B cell (primary cell): ENCODE measurements at regions not wholly inside any gene's neighbourhood (a gene's known extent, or its start where the extent isn't known, plus 50 kb on each side); places are given as distances from the start of the nearest gene placed in this dataset.

ENCODE experiments used
- ATAC-seq: fragments of 200-7000 bp; cut with Tn5 transposase; one replicate; pipeline ENCODE4 v1.10.0; 2021; ENCODE audit warnings: low read depth, mild to moderate bottlenecking, moderate number of reproducible peaks, moderate library complexity
- CTCF ChIA-PET: fragments of 350-600 bp; sonication (Branson Sonifier 250); formaldehyde crosslinking; loops from one replicate; lab custom pipeline; 2021; ENCODE audit warnings: antibody characterized with exemption, inconsistent platforms; lab: Charles Lee
- POLR2A ChIA-PET: fragments of 350-600 bp; sonication (Branson Sonifier 250); formaldehyde crosslinking; loops from one replicate; lab custom pipeline; 2021; ENCODE audit warnings: antibody characterized with exemption; lab: Charles Lee
- DNase-seq: peaks from one replicate; pipeline ENCODE4 v3.0.0; 2013
- H2AFZ ChIP-seq: 2 replicates; pipeline ENCODE4 v1.6.1; 2012; ENCODE audit warnings: mild to moderate bottlenecking, low read depth, low read length; ENCODE audit not compliant: insufficient read depth, poor library complexity, severe bottlenecking
- H3K27ac ChIP-seq, 2 donors: 1 replicate in 1 of 2; 2 replicates in 1 of 2; pipeline ENCODE4 v1.5.1; 2012 to 2013; ENCODE audit warnings: low read length in 2 of 2, mild to moderate bottlenecking in 2 of 2, moderate library complexity in 1 of 2
- H3K27me3 ChIP-seq, 4 experiments: fragments of 200-600 bp in 1 of 4; sonication (generic) in 1 of 4; replicated peaks in 1 of 4; 1 replicate in 2 of 4; 2 replicates in 2 of 4; pipeline versions ENCODE4 v1.6.1 to v1.7.0; 2013 to 2016; ENCODE audit warnings: low read length in 3 of 4, mild to moderate bottlenecking in 2 of 4, mixed read lengths in 1 of 4, moderate library complexity in 1 of 4; ENCODE audit not compliant: insufficient read depth in 4 of 4, control insufficient read depth in 3 of 4; ENCODE audit errors: control extremely low read depth in 1 of 4
- H3K36me3 ChIP-seq, 2 experiments: replicated peaks in 1 of 2; 1 replicate in 1 of 2; 2 replicates in 1 of 2; pipeline versions ENCODE4 v1.6.1 to v1.7.1; 2013; ENCODE audit warnings: low read length in 1 of 2; ENCODE audit not compliant: insufficient read depth in 2 of 2, control insufficient read depth in 1 of 2; ENCODE audit errors: control extremely low read depth in 1 of 2, extremely low read depth in 1 of 2
- H3K4me1 ChIP-seq, 2 donors: fragments of 200-600 bp in 1 of 2; sonication (generic) in 1 of 2; 1 replicate in 1 of 2; 2 replicates in 1 of 2; pipeline versions ENCODE4 v1.5.1 to v1.6.1; 2013 to 2017; ENCODE audit warnings: low read length in 2 of 2; ENCODE audit not compliant: control insufficient read depth in 2 of 2, insufficient read depth in 2 of 2
- H3K4me2 ChIP-seq: replicated peaks from 2 replicates; pipeline ENCODE3; 2012; ENCODE audit warnings: mild to moderate bottlenecking, low read depth, low read length; ENCODE audit not compliant: poor library complexity, severe bottlenecking
- H3K4me3 ChIP-seq, 5 experiments: fragments of 200-600 bp in 1 of 5; sonication (generic) in 1 of 5; 1 replicate in 3 of 5; 2 replicates in 2 of 5; pipeline versions ENCODE4 v1.5.1 to v1.7.0; 2011 to 2016; ENCODE audit warnings: low read length in 4 of 5, mild to moderate bottlenecking in 4 of 5, low read depth in 2 of 5, control low read depth in 1 of 5, moderate library complexity in 1 of 5; ENCODE audit not compliant: insufficient read depth in 1 of 5; ENCODE audit errors: control extremely low read depth in 1 of 5, extremely low read depth in 1 of 5
- H3K79me2 ChIP-seq: fragments of 200-600 bp; sonication (generic); one replicate; pipeline ENCODE4 v1.6.0; 2016; ENCODE audit warnings: low read length; ENCODE audit not compliant: control insufficient read depth, insufficient read depth
- H3K9ac ChIP-seq: fragments of 200-600 bp; sonication (generic); 2 replicates; pipeline ENCODE4 v1.6.1; 2017; ENCODE audit warnings: mild to moderate bottlenecking, low read length, moderate library complexity
- H3K9me3 ChIP-seq, 3 donors: one replicate each; pipeline versions ENCODE4 v1.6.1 to v1.7.1; 2013; ENCODE audit warnings: low read length in 2 of 3; ENCODE audit not compliant: control insufficient read depth in 2 of 3, insufficient read depth in 1 of 3; ENCODE audit errors: control extremely low read depth in 1 of 3
- H4K20me1 ChIP-seq: 2 replicates; pipeline ENCODE4 v1.6.0; 2012; ENCODE audit warnings: mild to moderate bottlenecking, low read length; ENCODE audit not compliant: insufficient read depth, control insufficient read depth, poor library complexity, severe bottlenecking
- H3K27ac Mint-ChIP-seq: one replicate; pipeline ENCODE4 v1.8.0; 2021; ENCODE audit warnings: mixed read lengths
- H3K27me3 Mint-ChIP-seq: one replicate; pipeline ENCODE4 v1.8.0; 2021; ENCODE audit warnings: mixed read lengths
- H3K4me1 Mint-ChIP-seq: one replicate; pipeline ENCODE4 v1.8.0; 2021; ENCODE audit warnings: mixed read lengths
- H3K4me3 Mint-ChIP-seq: one replicate; pipeline ENCODE4 v1.8.0; 2021; ENCODE audit warnings: mixed read lengths
- H3K9me3 Mint-ChIP-seq: one replicate; pipeline ENCODE4 v1.8.0; 2022; ENCODE audit warnings: mixed read lengths; ENCODE audit not compliant: insufficient read depth
- EZH2 ChIP-seq: IDR thresholded peaks from 2 replicates; pipeline ENCODE4 v1.6.1; 2012; ENCODE audit warnings: borderline replicate concordance, low read depth, mild to moderate bottlenecking, moderate library complexity, low read length; ENCODE audit not compliant: insufficient read depth, poor library complexity, severe bottlenecking
- WGBS: methylation state at CpG from one replicate; pipeline ENCODE4 v1.1.5; 2013; ENCODE audit warnings: missing lambda C conversion rate; ENCODE audit not compliant: insufficient coverage; 5-methylcytosine and 5-hydroxymethylcytosine counted together
- intact Hi-C: fragments of 100-400 bp; cut with micrococcal nuclease; formaldehyde crosslinking; loops from one replicate; pipeline ENCODE4 v1.10.0; 2022
- TF ChIP-seq, protein P1 (sequence below): fragments of 200-600 bp; IDR thresholded peaks from one replicate; pipeline ENCODE4 v1.8.0; 2022; ENCODE audit warnings: antibody characterized with exemption, mild to moderate bottlenecking

DNA sequence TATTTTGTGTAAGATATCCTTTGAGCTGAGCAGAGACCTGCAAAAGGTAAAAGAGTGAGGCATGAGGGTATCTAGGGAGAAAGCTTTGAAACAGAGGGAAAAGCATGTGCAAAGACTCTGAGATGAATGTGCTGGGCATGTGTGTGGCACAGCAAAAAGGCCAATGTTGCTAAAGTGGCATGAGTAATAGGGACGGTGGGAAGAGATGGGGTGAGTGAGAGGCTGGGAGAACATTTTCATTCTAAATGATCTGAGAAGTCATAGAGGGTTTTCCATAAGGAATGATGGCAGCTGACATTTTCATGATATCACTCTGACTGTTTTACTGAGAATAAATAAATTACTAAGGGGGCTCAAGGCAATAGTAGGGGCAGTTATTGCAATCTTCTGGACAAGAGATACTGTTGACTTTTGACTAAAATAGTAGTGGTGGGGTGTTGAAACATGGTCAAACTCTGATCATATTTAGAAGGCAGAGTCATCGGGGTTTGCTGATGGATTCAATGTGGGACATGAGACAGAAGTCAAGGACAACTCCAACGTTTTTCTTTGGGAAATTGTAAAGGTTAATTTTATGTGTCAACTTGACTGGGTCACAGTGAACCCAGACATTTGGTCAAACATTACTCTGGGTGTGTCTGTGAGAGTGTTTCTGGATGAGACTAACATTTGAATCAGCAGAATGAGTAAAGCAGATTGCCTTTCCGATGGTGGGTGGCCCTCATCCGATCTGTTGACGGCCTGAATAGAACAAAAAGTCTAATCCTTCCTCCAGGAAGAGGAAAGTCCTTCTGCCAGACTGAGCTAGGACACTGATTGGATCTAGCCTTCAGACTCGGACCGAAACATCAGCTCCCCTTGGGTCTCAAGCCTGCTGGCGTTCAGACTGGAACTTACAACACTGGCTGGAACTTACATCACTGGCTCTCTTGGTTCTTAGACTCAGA, 193.9 kb upstream of the PLXNC1 start:
- no peaks in the 10 kb centered on the region for H3K4me1 ChIP-seq
- H4K20me1 ChIP-seq: no peaks in the 10 kb centered on the region
- H3K27me3 ChIP-seq: peaks cover 0 to 3% (median 0%) of the 10 kb centered on the region in 4 experiments
- H3K4me2 ChIP-seq: no peak overlapping the region
- H3K4me3 ChIP-seq: no peak overlapping the region
- peaks cover 0 to 9% (median 3%) of the 10 kb centered on the region in 3 donors for H3K9me3 ChIP-seq
- intact Hi-C loops: no loop called here
- Mint-ChIP-seq H3K4me3 (no peak overlapping the region), H3K27ac (no peak overlapping the region), H3K9me3 (peaks cover 2% of the 10 kb centered on the region), H3K27me3 (peaks cover 14% of the 10 kb centered on the region), H3K4me1 (no peaks in the 10 kb centered on the region)
- WGBS: 84% methylated on average over 8 of the region's 9 CpGs
- no peak for TF ChIP-seq EZH2
- TF ChIP-seq, protein P1, sequence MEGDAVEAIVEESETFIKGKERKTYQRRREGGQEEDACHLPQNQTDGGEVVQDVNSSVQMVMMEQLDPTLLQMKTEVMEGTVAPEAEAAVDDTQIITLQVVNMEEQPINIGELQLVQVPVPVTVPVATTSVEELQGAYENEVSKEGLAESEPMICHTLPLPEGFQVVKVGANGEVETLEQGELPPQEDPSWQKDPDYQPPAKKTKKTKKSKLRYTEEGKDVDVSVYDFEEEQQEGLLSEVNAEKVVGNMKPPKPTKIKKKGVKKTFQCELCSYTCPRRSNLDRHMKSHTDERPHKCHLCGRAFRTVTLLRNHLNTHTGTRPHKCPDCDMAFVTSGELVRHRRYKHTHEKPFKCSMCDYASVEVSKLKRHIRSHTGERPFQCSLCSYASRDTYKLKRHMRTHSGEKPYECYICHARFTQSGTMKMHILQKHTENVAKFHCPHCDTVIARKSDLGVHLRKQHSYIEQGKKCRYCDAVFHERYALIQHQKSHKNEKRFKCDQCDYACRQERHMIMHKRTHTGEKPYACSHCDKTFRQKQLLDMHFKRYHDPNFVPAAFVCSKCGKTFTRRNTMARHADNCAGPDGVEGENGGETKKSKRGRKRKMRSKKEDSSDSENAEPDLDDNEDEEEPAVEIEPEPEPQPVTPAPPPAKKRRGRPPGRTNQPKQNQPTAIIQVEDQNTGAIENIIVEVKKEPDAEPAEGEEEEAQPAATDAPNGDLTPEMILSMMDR: no peak
- H3K79me2 ChIP-seq: no peaks in the 10 kb centered on the region
- POLR2A ChIA-PET: no interaction called here
- no peak overlapping the region for H3K27ac ChIP-seq
- DNase-seq (no peak), ATAC-seq (no peak)
- no peaks in the 10 kb centered on the region for H3K36me3 ChIP-seq
- CTCF ChIA-PET: no interaction called here
- H2AFZ ChIP-seq: no peak overlapping the region
- no peak overlapping the region for H3K9ac ChIP-seq

DNA sequence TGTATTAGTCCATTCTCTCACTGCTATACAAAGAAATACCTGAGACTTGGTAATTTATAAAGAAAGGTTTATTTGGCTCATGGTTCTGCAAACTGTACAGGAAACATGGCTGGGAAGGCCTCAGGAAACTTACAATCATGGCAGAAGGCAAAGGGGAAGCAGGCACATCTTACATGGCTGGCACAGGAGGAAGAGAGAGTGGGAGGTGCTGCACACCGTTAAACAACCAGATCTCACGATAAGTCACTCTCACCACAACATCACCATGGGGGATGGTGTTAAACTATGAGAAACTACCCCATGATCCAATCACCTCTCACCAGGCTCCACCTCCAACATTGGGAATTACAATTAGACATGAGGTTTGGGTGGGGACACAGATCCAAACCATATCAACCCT, 191.8 kb upstream of the PLXNC1 start:
- Histone ChIP-seq H3K36me3 (no peaks in the 10 kb centered on the region), H3K4me3 (no peak overlapping the region), H4K20me1 (no peaks in the 10 kb centered on the region), H3K79me2 (no peaks in the 10 kb centered on the region), H3K9ac (no peak overlapping the region), H2AFZ (no peak overlapping the region), H3K27ac (no peak overlapping the region), H3K27me3 (peaks cover 0 to 3% (median 0%) of the 10 kb centered on the region in 4 experiments), H3K4me1 (no peaks in the 10 kb centered on the region), H3K4me2 (no peak overlapping the region), H3K9me3 (peaks cover 0 to 9% (median 1%) of the 10 kb centered on the region in 3 donors)
- H3K27ac Mint-ChIP-seq: no peak overlapping the region
- no peaks in the 10 kb centered on the region for H3K4me1 Mint-ChIP-seq
- no peak for DNase-seq
- TF ChIP-seq, protein P1: no peak
- no peak for TF ChIP-seq EZH2
- no peak overlapping the region for H3K4me3 Mint-ChIP-seq
- no peak for ATAC-seq
- peaks cover 9% of the 10 kb centered on the region for H3K27me3 Mint-ChIP-seq
- POLR2A ChIA-PET: no interaction called here
- WGBS: no CpG with 5 or more reads among the region's 2 CpGs
- CTCF ChIA-PET: no interaction called here
- H3K9me3 Mint-ChIP-seq: no peaks in the 10 kb centered on the region
- intact Hi-C loops: no loop called here
